OCI-LY7 (cell line): ENCODE measurements at regions not wholly inside any gene's neighbourhood (a gene's known extent, or its start where the extent isn't known, plus 50 kb on each side); places are given as distances from the start of the nearest gene placed in this dataset.

ENCODE experiments used
- BruUV-seq: library from RNA; stranded (reverse); fragments of 400-500 nt; replicated peaks from 2 replicates; lab custom pipeline; 2021; lab: Mats Ljungman, UMichigan
- CTCF ChIA-PET: fragments of 300-600 bp; sonication (Branson Sonifier 250); formaldehyde crosslinking; loops from one replicate; lab custom pipeline; 2022; ENCODE audit warnings: antibody characterized with exemption; ENCODE audit not compliant: unreplicated experiment; lab: Charles Lee
- POLR2A ChIA-PET: fragments of 300-600 bp; sonication (Branson Sonifier 250); formaldehyde crosslinking; loops from one replicate; lab custom pipeline; 2022; ENCODE audit warnings: antibody characterized with exemption; lab: Charles Lee
- DNase-seq: peaks from one replicate; pipeline ENCODE4 v3.0.0-alpha.2; 2015; ENCODE audit warnings: low spot score
- H2AFZ ChIP-seq: fragments of 200-600 bp; sonication (generic), shearing (Covaris generic); 2 replicates; pipeline ENCODE4 v1.6.1; 2014; ENCODE audit warnings: mild to moderate bottlenecking, antibody characterized with exemption, low read length, moderate library complexity
- H3K27ac ChIP-seq: fragments of 200-600 bp; sonication (generic); 2 replicates; pipeline ENCODE4 v1.5.1; 2014; ENCODE audit warnings: mixed run types, low read depth, mild to moderate bottlenecking, moderate library complexity, low read length, inconsistent platforms; ENCODE audit not compliant: poor library complexity, severe bottlenecking
- H3K36me3 ChIP-seq: fragments of 200-600 bp; sonication (generic); 2 replicates; pipeline ENCODE4 v1.6.1; 2014; ENCODE audit warnings: mild to moderate bottlenecking, antibody characterized with exemption, low read length, moderate library complexity, mixed read lengths; ENCODE audit not compliant: insufficient read depth
- H3K4me1 ChIP-seq: fragments of 200-600 bp; sonication (generic); 2 replicates; pipeline ENCODE4 v1.5.1; 2014; ENCODE audit warnings: mild to moderate bottlenecking, low read length; ENCODE audit not compliant: insufficient read depth, poor library complexity, severe bottlenecking
- H3K4me2 ChIP-seq: fragments of 200-600 bp; sonication (generic); 2 replicates; pipeline ENCODE4 v1.6.1; 2014; ENCODE audit warnings: mild to moderate bottlenecking, low read length
- H3K4me3 ChIP-seq: fragments of 200-600 bp; sonication (generic); 2 replicates; pipeline ENCODE4 v1.5.1; 2014; ENCODE audit warnings: mild to moderate bottlenecking, low read depth, low read length; ENCODE audit not compliant: poor library complexity, severe bottlenecking
- H3K79me2 ChIP-seq: fragments of 200-600 bp; sonication (generic); 2 replicates; pipeline ENCODE4 v1.6.1; 2016; ENCODE audit warnings: low read depth, mild to moderate bottlenecking, low read length, moderate library complexity, mixed read lengths; ENCODE audit not compliant: insufficient read depth
- H3K9me2 ChIP-seq: fragments of 200-600 bp; sonication (generic); 2 replicates; pipeline ENCODE4 v1.6.1; 2016; ENCODE audit warnings: mild to moderate bottlenecking, low read length, mixed read lengths; ENCODE audit not compliant: insufficient read depth
- H3K9me3 ChIP-seq: fragments of 200-600 bp; sonication (generic); 2 replicates; pipeline ENCODE4 v1.6.1; 2014; ENCODE audit warnings: mild to moderate bottlenecking, mixed run types, low read length, mixed read lengths
- H4K20me1 ChIP-seq: fragments of 200-600 bp; sonication (generic); 2 replicates; pipeline ENCODE4 v1.6.1; 2014; ENCODE audit warnings: mild to moderate bottlenecking, antibody characterized with exemption, low read length, moderate library complexity, mixed read lengths; ENCODE audit not compliant: insufficient read depth
- CTCF ChIP-seq: fragments of 200-600 bp; sonication (generic); conservative IDR thresholded peaks from 2 replicates; pipeline ENCODE4 v1.5.1; 2014; ENCODE audit warnings: mild to moderate bottlenecking, antibody characterized with exemption, low read length, moderate library complexity, mixed read lengths
- EZH2phosphoT487 ChIP-seq: fragments of 200-600 bp; sonication (generic); IDR thresholded peaks from 2 replicates; pipeline ENCODE4 v1.6.1; 2018; ENCODE audit warnings: low read depth, borderline replicate concordance, mild to moderate bottlenecking, mixed run types, antibody characterized with exemption, low read length, moderate library complexity, mixed read lengths
- intact Hi-C: fragments of 100-400 bp; cut with micrococcal nuclease; formaldehyde crosslinking; loops from one replicate; pipeline ENCODE4 v1.10.0; 2022; ENCODE audit not compliant: unreplicated experiment

- Histone ChIP-seq H3K27ac (no peak overlapping the region), H3K79me2 (no peaks in the 10 kb centered on the region), H2AFZ (no peak overlapping the region), H3K36me3 (no peaks in the 10 kb centered on the region), H3K4me1 (no peaks in the 10 kb centered on the region), H3K9me2 (no peaks in the 10 kb centered on the region), H3K4me2 (no peak overlapping the region), H4K20me1 (no peaks in the 10 kb centered on the region), H3K9me3 (no peaks in the 10 kb centered on the region), H3K4me3 (no peak overlapping the region)
- TF ChIP-seq CTCF (no peak), EZH2phosphoT487 (no peak)
- intact Hi-C loops, result no loop called here
- no peak for DNase-seq
- ChIA-PET POLR2A (no interaction called here), CTCF (no interaction called here)
- BruUV-seq, result no TSS peak
Observed at GRCh38 chr4:45778514-45778913, 345.3 kb downstream of the GABRG1 start.

GRCh38 chr4:45776146-45776545, 347.7 kb downstream of the GABRG1 start:
- TF ChIP-seq CTCF (no peak), EZH2phosphoT487 (no peak)
- intact Hi-C loops, result no loop called here

GRCh38 chr4:45770958-45771357, 352.9 kb downstream of the GABRG1 start:
- intact Hi-C loops, result no loop called here
- Histone ChIP-seq H3K4me3 (no peak overlapping the region), H3K36me3 (no peaks in the 10 kb centered on the region), H3K4me1 (no peaks in the 10 kb centered on the region), H3K9me3 (no peaks in the 10 kb centered on the region), H2AFZ (no peak overlapping the region), H3K79me2 (no peaks in the 10 kb centered on the region), H4K20me1 (no peaks in the 10 kb centered on the region), H3K27ac (no peak overlapping the region), H3K9me2 (no peaks in the 10 kb centered on the region), H3K4me2 (no peak overlapping the region)
- CTCF ChIA-PET, result no interaction called here
- POLR2A ChIA-PET, result no interaction called here
- no peak for TF ChIP-seq EZH2phosphoT487
- no peak for TF ChIP-seq CTCF
- DNase-seq, result no peak
- no TSS peak for BruUV-seq

More at GRCh38 chr4:45776146-45776545, 347.7 kb downstream of the GABRG1 start:
- ChIA-PET POLR2A (no interaction called here), CTCF (no interaction called here)
- no peak overlapping the region for H2AFZ ChIP-seq
- no peaks in the 10 kb centered on the region for H3K9me2 ChIP-seq
- no peak for DNase-seq
- no peak overlapping the region for H3K4me3 ChIP-seq
- H4K20me1 ChIP-seq, result no peaks in the 10 kb centered on the region
- no peaks in the 10 kb centered on the region for H3K79me2 ChIP-seq
- H3K27ac ChIP-seq, result no peak overlapping the region
- no peak overlapping the region for H3K4me2 ChIP-seq
- H3K9me3 ChIP-seq, result no peaks in the 10 kb centered on the region
- no TSS peak for BruUV-seq
- no peaks in the 10 kb centered on the region for H3K4me1 ChIP-seq
- H3K36me3 ChIP-seq, result no peaks in the 10 kb centered on the region
